HG02798 (cell line): ENCODE measurements at regions not wholly inside any gene's neighbourhood (a gene's known extent, or its start where the extent isn't known, plus 50 kb on each side); places are given as distances from the start of the nearest gene placed in this dataset.
"Not testable (repeated sequence)": the region's sequence is repeated elsewhere in the genome, so short reads cannot be mapped to it uniquely, and the experiment has no call there.

Source experiments
- ATAC-seq: cut with Tn5 transposase; IDR thresholded peaks from one replicate; pipeline ENCODE4 v1.9.1; 2021; ENCODE audit warnings: mild to moderate bottlenecking; ENCODE audit not compliant: unreplicated experiment, poor library complexity

DNA sequence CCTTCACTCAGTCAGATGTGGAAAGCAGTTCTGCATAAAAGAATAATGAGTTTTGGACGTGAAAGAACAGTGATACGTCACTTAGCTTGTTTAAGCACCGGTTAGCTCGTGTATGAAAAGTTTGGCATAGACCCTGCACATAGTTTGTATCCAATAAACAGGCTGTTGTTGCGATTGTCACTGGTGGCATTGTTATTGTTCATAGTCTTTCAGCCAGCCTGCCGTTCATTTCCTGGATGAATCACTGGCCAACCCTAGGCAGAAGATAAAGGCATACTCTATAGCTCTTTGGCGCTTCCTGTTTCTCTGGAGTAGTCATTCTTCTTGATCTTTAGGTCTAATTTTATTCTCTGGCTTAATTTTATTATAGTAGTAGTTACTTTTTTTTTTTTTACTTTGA, 57.8 kb upstream of the ANKRD30A start:
- no peak for ATAC-seq

- not testable (repeated sequence) for ATAC-seq
Measured at GRCh38 chr10:37062296-37062695, 63.1 kb upstream of the ANKRD30A start.

GRCh38 chr10:37057261-37057660, 68.1 kb upstream of the ANKRD30A start:
- no peak for ATAC-seq

DNA sequence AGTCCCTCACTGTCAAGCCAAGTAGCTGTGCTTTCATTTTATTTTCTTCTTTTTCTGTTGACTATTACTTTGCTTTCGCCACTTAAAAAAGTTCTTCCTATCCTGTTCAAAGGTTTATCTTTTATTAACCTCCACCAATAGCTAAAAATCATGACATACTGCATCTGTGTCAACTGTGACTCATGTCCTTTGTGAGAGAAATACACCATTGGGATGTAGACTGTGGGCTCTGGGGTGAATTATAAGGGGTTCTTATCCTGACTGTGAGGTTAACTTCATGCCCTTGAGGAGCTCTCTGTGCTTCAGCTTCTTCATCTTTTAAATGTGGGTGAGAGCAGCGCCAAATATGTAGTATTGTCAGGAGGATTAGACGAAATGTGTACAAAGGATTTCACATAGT, 71.9 kb upstream of the ANKRD30A start:
- no peak for ATAC-seq

- ATAC-seq = not testable (repeated sequence)
Measured at GRCh38 chr10:37049982-37050381, 75.4 kb upstream of the ANKRD30A start.

DNA sequence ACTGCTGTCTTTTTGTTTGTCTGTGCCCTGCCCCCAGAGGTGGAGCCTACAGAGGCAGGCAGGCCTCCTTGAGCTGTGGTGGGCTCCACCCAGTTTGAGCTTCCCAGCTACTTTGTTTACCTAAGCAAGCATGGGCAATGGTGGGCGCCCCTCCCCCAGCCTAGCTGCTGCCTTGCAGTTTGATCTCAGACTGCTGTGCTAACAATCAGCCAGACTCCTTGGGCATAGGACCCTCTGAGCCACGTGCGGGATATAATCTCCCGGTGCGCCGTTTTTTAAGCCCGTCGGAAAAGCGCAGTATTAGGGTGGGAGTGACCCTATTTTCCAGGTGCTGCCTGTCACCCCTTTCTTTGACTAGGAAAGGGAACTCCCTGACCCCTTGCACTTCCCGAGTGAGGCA, 81.1 kb upstream of the ANKRD30A start:
- ATAC-seq = not testable (repeated sequence)

DNA sequence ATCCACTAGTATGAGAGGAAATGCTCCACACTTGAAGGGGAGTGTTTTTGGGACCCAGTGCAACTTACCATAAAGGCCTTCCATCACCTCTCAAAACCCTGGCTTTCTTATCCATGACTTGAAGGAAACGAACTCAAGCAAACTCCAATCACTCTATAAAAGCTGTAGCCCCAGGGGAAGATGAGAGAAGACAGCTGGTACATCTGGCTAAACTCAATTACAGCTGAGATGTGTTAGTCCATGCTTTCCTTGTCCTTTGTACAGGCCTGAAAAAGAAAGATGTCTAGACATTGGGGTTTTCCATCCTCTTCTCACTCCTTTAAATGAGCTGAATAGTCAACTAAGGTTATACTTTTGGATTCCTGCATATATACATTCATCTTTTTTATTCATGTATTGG, 89.5 kb upstream of the ANKRD30A start:
- no peak for ATAC-seq

- no peak for ATAC-seq
Measured at GRCh38 chr10:37015498-37015897, 109.9 kb upstream of the ANKRD30A start.

- no peak for ATAC-seq
Measured at GRCh38 chr10:37010741-37011140, 114.7 kb upstream of the ANKRD30A start.

DNA sequence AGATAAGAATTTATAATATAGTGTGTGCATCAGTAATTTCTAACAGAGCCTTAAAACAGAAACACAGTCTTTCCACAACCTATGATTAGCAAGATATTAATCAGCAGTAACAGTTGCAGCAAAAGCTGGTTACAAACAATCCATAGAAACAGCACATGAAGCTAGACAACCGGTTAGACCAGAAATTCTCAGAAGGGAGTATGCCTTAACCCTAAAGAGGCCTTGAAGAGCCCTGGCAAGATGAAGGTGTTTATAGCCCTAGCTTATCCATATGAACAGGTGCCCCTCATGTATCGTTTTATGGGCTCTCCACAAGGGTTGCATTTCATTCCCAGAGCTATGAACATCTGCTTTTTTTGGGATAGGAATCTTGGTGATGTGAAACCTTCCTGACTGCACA, 117.1 kb upstream of the ANKRD30A start:
- ATAC-seq = not testable (repeated sequence)

DNA sequence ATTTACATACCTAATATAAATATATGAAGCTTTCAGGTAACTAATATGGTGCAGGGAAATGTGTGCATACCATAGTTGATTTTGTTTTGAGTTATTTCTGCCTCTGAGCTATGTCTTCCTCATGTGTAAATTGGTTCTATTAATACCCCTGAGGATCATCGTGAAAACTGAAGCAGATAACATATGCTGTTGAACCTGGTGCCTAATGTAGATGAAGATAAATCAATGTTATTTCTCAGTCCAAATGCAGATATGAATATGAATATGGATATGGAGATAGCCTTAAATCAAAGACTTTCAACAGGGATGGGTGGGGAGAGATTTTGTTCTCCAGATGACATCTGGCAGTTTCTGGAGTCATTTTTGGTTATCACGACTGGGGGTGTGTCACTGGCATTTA, 122.3 kb upstream of the ANKRD30A start:
- no peak for ATAC-seq

GRCh38 chr10:36995806-36996205, 129.6 kb upstream of the ANKRD30A start:
- not testable (repeated sequence) for ATAC-seq

- no peak for ATAC-seq
Measured at GRCh38 chr10:36994886-36995285, 130.5 kb upstream of the ANKRD30A start.

GRCh38 chr10:36989233-36989632, 136.2 kb upstream of the ANKRD30A start:
- ATAC-seq = no peak

GRCh38 chr10:36946598-36946997, 178.8 kb upstream of the ANKRD30A start:
- ATAC-seq = no peak

- ATAC-seq = no peak
Measured at GRCh38 chr10:36943544-36943943, 181.9 kb upstream of the ANKRD30A start.

GRCh38 chr10:36942616-36943015, 182.8 kb upstream of the ANKRD30A start:
- no peak for ATAC-seq

GRCh38 chr10:36903040-36903439, 222.4 kb upstream of the ANKRD30A start:
- no peak for ATAC-seq

GRCh38 chr10:36899652-36900051, 225.7 kb upstream of the ANKRD30A start:
- no peak for ATAC-seq

- peak; percentile 76 for ATAC-seq
Measured at GRCh38 chr10:36888925-36889573, 236.3 kb upstream of the ANKRD30A start.

DNA sequence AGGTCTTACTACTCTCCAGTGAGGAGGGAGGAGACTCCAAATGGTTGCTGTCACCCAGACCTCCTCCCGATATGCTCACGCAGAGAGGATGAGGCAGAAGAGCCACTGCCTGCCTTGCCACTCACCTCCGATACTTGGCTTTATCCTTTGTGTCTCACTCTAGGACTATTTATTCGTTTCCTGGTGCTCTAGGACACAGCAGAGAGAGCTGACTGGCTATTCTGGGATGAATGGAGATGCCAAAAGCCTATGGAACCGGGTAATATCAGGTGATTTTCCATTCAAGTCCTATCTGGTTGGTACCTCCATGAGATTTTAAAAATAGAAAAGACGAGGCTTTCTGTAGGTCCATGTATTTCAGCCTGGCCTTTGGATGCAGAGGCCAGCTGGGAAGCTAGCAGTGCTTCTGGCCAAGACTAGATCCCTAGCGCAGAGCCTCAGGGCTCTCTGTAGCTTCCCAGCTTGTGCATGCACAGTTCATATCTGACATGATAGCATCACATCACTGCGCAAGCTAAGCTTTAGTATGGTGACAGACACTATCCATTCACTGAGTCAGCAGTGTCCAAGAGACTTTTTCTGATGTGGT, 239.0 kb upstream of the ANKRD30A start:
- no peak for ATAC-seq

DNA sequence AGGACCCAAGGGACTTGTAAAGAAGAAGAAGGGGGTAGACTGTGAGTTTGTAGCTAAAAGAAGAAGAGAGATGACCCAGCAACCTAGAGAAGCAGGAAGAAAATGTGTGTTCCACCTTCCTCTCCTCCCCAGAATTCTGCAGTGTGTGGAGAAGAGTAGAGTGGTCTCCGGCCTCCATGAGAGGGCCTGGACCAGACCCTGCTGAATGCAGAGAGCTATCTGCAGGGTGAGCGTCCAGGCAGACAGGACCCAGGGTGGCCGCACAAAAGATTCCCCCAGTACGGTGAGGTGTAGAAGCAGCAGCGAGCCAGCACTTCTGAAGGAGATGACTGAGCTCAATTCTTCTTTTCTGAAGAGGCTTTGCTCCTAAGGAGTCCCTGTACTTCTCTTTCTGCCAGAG, 239.7 kb upstream of the ANKRD30A start:
- no peak for ATAC-seq
